Prostate gland (tissue), 2 donors: ENCODE measurements at regions not wholly inside any gene's neighbourhood (a gene's known extent, or its start where the extent isn't known, plus 50 kb on each side); places are given as distances from the start of the nearest gene placed in this dataset.

Experiments used
- DNase-seq: peaks from one replicate; pipeline ENCODE4 v3.0.0-alpha.2; 2019; ENCODE audit warnings: low spot score
- H3K27ac ChIP-seq, 2 donors: fragments of 200-600 bp; sonication (generic); 2 replicates each; pipeline ENCODE4 v1.5.1; 2017 to 2019
- H3K27me3 ChIP-seq: fragments of 200-600 bp; sonication (generic); replicated peaks from 2 replicates; pipeline ENCODE4 v1.5.1; 2019; ENCODE audit not compliant: insufficient read depth
- H3K36me3 ChIP-seq, 2 donors: fragments of 200-600 bp; sonication (generic); 1 replicate in 1 of 2; 2 replicates in 1 of 2; pipeline versions ENCODE4 v1.5.1 to v1.8.1; 2017 to 2019
- H3K4me1 ChIP-seq: fragments of 200-600 bp; sonication (generic); replicated peaks from 2 replicates; pipeline ENCODE4 v1.5.1; 2019
- H3K4me3 ChIP-seq, 2 donors: fragments of 200-600 bp; sonication (generic); 2 replicates each; pipeline ENCODE4 v1.5.1; 2017 to 2019
- H3K9me3 ChIP-seq: fragments of 200-600 bp; sonication (generic); 2 replicates; pipeline ENCODE4 v1.5.1; 2017
- POLR2A ChIP-seq: fragments of 450-650 bp; IDR thresholded peaks from one replicate; pipeline ENCODE4 v1.6.1; 2016; ENCODE audit warnings: antibody characterized with exemption, mild to moderate bottlenecking
- POLR2AphosphoS5 ChIP-seq: sonication (generic); formaldehyde crosslinking; IDR thresholded peaks from one replicate; pipeline ENCODE4 v1.6.1; 2017; ENCODE audit warnings: antibody characterized with exemption
- WGBS: methylation state at CpG from one replicate; pipeline ENCODE4 v1.1.5; 2018; 5-methylcytosine and 5-hydroxymethylcytosine counted together
- intact Hi-C: fragments of 100-400 bp; cut with DNase I; formaldehyde crosslinking; loops from one replicate; pipeline ENCODE4 v1.14.2; 2022
- TF ChIP-seq, protein P1 (sequence below), 4 experiments: fragments of 200-600 bp in 2 of 4; fragments of 450-650 bp in 2 of 4; sonication (generic) in 2 of 4; IDR thresholded peaks; 1 replicate in 3 of 4; 2 replicates in 1 of 4; pipeline ENCODE4 v1.5.1; 2016 to 2019; ENCODE audit warnings: antibody characterized with exemption in 4 of 4, mild to moderate bottlenecking in 2 of 4, moderate library complexity in 2 of 4

DNA sequence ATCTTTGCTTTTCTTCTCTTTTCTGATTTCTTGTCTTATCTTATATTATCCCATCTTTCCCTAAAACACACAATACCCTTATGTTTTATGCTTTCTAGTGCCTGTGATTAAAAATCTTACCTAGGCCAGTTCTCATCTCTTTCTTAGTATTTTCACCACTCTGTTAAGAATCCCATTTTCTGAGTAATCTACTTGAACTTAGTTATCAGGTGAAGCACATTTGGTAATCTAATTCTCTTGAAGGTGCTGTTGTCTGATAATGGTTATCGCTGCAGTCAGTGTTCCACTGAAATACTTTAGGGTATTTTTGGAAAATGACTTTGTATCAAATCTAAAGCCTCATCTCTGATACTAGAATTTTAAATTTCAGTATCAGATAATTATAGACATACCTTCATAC, 192.5 kb upstream of the MAN1A1 start:
- intact Hi-C loops, result loop anchor here (5.0 to 10.0 kb wide), 2 partner anchors 190 to 387 kb away; no protein-coding TSS in a partner anchor
- TF ChIP-seq, protein P1, sequence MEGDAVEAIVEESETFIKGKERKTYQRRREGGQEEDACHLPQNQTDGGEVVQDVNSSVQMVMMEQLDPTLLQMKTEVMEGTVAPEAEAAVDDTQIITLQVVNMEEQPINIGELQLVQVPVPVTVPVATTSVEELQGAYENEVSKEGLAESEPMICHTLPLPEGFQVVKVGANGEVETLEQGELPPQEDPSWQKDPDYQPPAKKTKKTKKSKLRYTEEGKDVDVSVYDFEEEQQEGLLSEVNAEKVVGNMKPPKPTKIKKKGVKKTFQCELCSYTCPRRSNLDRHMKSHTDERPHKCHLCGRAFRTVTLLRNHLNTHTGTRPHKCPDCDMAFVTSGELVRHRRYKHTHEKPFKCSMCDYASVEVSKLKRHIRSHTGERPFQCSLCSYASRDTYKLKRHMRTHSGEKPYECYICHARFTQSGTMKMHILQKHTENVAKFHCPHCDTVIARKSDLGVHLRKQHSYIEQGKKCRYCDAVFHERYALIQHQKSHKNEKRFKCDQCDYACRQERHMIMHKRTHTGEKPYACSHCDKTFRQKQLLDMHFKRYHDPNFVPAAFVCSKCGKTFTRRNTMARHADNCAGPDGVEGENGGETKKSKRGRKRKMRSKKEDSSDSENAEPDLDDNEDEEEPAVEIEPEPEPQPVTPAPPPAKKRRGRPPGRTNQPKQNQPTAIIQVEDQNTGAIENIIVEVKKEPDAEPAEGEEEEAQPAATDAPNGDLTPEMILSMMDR (IDR thresholded peaks at IDR 0.05), result no peak

DNA sequence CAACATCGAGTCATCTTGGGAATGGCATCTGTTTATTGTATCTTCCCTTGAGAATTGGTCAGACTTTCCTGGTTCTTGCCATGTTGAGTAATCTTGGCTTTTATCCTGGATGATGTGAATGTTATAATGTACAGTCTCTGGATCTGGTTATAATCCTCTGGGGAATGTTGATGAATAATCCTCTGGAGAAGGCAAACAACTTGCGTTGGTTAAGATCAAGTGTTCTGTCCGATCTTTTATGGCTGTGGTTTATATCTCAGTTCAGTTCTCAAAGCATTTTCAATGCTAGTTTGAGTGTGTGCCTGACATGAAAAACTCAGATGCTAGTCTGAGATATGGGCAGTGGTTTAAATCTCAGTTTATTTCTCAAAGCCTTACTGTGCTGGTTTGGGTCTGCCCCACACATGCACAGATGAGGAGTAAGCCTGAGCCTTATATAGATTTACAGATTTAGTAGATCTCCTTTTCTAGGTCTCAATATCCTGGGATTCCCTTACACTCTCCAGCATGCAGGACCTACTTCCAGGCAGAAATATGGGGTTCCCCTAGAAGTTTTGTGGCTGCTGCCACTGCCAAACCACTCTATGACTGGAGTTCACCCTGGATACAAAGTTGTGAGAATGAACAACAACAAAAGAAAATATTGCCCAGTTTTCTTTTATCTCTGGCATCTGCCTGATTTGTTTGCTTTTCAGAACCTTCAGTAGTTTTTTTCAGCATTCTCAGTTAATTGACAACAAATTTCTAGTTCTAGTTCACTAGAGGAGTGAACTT, 191.8 kb upstream of the MAN1A1 start:
- intact Hi-C loops, result loop anchor here (5.0 to 10.0 kb wide), 2 partner anchors 189 to 387 kb away; no protein-coding TSS in a partner anchor
- TF ChIP-seq POLR2A (no peak), POLR2AphosphoS5 (peak; percentile 45)
- TF ChIP-seq, protein P1 (IDR thresholded peaks at IDR 0.05), result no peak
- Histone ChIP-seq H3K27me3 (no peaks in the 10 kb centered on the region), H3K9me3 (no peaks in the 10 kb centered on the region), H3K4me3 (no peak overlapping the region), H3K27ac (no peak overlapping the region), H3K4me1 (no peaks in the 10 kb centered on the region), H3K36me3 (no peaks in the 10 kb centered on the region)
- no peak for DNase-seq
- 31% methylated on average over 3 of the region's 3 CpGs for WGBS

More for the DNA sequence above, 192.5 kb upstream of the MAN1A1 start:
- 97% methylated on average over 1 of the region's 1 CpG for WGBS
- Histone ChIP-seq H3K9me3 (no peaks in the 10 kb centered on the region), H3K4me1 (no peaks in the 10 kb centered on the region), H3K27me3 (no peaks in the 10 kb centered on the region), H3K4me3 (no peak overlapping the region), H3K27ac (no peak overlapping the region), H3K36me3 (no peaks in the 10 kb centered on the region)
- no peak for DNase-seq

DNA sequence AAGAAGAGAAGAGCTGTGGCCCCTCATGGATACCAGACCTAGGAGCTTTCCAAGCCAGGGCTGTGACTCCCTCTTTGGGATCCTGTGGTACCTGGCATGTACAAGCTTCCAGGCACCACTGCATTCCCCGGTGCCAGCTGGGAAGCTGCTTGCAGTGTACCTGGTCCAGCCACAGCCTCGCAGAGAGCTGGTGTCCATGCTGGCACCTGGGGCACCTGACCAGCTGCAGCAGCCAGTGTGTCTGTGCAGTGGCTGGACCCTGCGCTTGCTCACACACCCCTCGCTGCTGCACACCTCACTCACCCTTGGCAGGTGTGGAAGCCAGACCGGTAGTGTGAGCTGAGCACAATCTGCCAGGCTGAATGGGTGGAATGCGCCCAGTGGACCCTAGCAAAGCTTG, 190.9 kb upstream of the MAN1A1 start:
- Histone ChIP-seq H3K36me3 (no peaks in the 10 kb centered on the region), H3K9me3 (no peaks in the 10 kb centered on the region), H3K27me3 (no peaks in the 10 kb centered on the region), H3K27ac (no peak overlapping the region), H3K4me3 (no peak overlapping the region), H3K4me1 (no peaks in the 10 kb centered on the region)
- intact Hi-C loops, result loop anchor here (5.0 to 10.0 kb wide), 2 partner anchors 188 to 386 kb away; no protein-coding TSS in a partner anchor
- WGBS, result 94% methylated on average over 6 of the region's 6 CpGs
- TF ChIP-seq POLR2A, result no peak
- TF ChIP-seq, protein P1 (IDR thresholded peaks at IDR 0.05), result no peak
- TF ChIP-seq POLR2AphosphoS5, result no peak
- DNase-seq, result no peak

DNA sequence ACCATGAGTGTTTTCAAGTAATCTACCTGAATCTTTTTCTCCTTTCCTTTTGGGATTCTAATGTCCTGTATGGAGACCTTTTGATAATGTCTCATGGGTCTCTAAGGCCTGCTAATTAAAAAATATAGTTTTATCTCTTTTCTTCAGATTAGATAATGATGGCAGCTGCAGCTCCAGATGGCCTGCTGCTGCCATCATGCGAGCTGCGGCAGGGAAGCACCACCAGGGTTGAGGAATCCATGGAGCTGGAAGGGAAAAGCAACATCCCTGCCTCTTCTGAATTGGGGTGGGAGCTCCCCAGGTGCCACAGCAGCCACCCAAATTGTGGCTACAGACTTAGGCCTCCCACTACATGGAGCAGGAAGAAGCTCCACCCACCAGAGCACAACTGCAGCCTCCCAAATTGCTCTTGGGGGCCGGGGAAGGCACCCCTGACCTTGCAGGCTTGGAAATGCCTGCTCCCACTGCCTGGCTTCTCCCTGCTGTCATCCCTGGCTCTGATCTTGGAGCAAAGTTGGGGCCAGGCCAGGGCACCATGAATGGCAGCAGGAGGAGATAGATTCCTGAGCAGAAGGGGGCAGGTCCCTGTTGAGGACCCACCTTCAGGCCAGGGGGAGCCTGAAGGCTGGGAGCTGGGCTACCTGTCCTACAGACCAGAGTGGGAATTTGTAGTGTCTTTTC, 189.6 kb upstream of the MAN1A1 start:
- TF ChIP-seq, protein P1 (IDR thresholded peaks at IDR 0.05), result no peak
- TF ChIP-seq POLR2A, result no peak
- no peak for TF ChIP-seq POLR2AphosphoS5
- intact Hi-C loops, result no loop called here
- Histone ChIP-seq H3K27me3 (no peaks in the 10 kb centered on the region), H3K4me1 (no peaks in the 10 kb centered on the region), H3K27ac (no peak overlapping the region), H3K9me3 (no peaks in the 10 kb centered on the region), H3K36me3 (no peaks in the 10 kb centered on the region), H3K4me3 (no peak overlapping the region)
- 97% methylated on average over 3 of the region's 3 CpGs for WGBS
- DNase-seq, result no peak
